Bronchial epithelial cell (primary cell): ENCODE measurements at regions not wholly inside any gene's neighbourhood (a gene's known extent, or its start where the extent isn't known, plus 50 kb on each side); places are given as distances from the start of the nearest gene placed in this dataset.

Experiments
- DNase-seq: peaks from one replicate; pipeline ENCODE4 v3.0.0-alpha.2; 2010; ENCODE audit warnings: low read depth
- FAIRE-seq: peaks from 2 replicates; lab custom pipeline; 2011; peaks lifted over from hg19 to GRCh38; lab: Jason Lieb, UNC
- H3K27me3 ChIP-seq: 2 replicates; pipeline ENCODE4 v1.5.1; 2011; ENCODE audit warnings: low read length; ENCODE audit not compliant: control insufficient read depth, insufficient read depth
- H3K36me3 ChIP-seq: 2 replicates; pipeline ENCODE4 v1.5.1; 2011; ENCODE audit warnings: low read length; ENCODE audit not compliant: control insufficient read depth, insufficient read depth
- H3K4me3 ChIP-seq: 2 replicates; pipeline ENCODE4 v1.5.1; 2011; ENCODE audit warnings: mild to moderate bottlenecking, low read depth, low read length, control low read depth
- TF ChIP-seq, protein P1 (sequence below): IDR thresholded peaks from 2 replicates; pipeline ENCODE4 v1.5.1; 2011; ENCODE audit warnings: mild to moderate bottlenecking, moderate library complexity, low read length, control low read depth, inconsistent platforms; ENCODE audit not compliant: insufficient read depth, severe bottlenecking

DNA sequence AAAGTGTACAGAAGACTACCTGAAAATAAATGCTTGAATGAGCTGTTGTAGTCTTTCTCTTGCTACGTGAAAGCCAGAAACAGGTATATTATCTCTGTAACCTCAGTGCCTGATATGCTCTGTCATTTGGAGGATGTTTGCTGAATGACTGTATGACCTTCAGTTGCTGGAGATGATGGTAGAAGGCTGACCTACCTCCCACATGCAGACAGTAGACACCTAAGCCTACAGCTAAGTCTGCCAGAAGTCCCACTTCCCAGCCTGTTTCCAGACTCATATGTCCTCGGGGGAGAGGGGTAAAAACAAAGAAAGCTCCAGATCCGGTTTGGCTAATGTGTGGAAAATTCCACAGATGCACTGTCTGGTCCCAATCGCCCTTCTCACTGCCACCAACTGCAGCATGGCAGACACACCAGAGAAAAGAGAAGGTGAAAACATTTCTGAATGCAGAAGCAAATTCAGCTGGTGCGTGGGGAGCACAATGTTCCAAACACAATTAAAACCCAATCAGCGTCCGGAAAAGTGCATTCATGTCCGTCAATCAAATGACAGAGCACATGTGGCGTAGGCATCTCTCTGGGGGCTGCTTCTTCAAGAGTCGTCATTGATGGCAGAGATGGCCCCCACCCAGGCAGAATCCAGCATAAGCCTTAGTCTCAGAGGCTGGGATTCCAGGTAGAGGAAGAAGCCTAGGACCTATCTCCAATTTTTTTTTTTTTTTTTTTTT is 76.3 kb upstream of the TBX3 start:
- DNase-seq = no peak
- Histone ChIP-seq H3K27me3 (no peaks in the 10 kb centered on the region), H3K36me3 (no peaks in the 10 kb centered on the region), H3K4me3 (no peak overlapping the region)
- FAIRE-seq = no peak
- TF ChIP-seq, protein P1, sequence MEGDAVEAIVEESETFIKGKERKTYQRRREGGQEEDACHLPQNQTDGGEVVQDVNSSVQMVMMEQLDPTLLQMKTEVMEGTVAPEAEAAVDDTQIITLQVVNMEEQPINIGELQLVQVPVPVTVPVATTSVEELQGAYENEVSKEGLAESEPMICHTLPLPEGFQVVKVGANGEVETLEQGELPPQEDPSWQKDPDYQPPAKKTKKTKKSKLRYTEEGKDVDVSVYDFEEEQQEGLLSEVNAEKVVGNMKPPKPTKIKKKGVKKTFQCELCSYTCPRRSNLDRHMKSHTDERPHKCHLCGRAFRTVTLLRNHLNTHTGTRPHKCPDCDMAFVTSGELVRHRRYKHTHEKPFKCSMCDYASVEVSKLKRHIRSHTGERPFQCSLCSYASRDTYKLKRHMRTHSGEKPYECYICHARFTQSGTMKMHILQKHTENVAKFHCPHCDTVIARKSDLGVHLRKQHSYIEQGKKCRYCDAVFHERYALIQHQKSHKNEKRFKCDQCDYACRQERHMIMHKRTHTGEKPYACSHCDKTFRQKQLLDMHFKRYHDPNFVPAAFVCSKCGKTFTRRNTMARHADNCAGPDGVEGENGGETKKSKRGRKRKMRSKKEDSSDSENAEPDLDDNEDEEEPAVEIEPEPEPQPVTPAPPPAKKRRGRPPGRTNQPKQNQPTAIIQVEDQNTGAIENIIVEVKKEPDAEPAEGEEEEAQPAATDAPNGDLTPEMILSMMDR = no peak

DNA sequence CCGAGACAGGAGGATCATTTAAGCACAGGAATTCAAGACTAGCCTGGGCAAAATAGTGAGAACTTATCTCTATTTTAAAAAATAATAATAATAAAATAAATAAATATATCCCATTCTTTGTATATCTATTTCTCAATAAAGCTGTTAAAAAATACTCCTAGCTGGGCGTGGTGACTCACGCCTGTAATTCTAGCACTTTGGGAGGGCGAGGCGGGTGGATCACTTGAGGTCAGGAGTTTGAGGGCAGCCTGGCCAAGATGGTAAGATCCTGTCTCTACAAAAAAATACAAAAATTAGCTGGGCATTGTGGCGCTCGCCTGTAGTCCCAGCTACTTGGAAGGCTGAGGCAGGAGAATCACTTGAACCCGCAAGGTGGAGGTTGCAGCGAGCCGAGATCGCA is 75.7 kb upstream of the TBX3 start:
- no peak overlapping the region for H3K4me3 ChIP-seq
- no peaks in the 10 kb centered on the region for H3K27me3 ChIP-seq
- DNase-seq (no peak), FAIRE-seq (no peak)
- TF ChIP-seq, protein P1 = no peak
- H3K36me3 ChIP-seq = no peaks in the 10 kb centered on the region

DNA sequence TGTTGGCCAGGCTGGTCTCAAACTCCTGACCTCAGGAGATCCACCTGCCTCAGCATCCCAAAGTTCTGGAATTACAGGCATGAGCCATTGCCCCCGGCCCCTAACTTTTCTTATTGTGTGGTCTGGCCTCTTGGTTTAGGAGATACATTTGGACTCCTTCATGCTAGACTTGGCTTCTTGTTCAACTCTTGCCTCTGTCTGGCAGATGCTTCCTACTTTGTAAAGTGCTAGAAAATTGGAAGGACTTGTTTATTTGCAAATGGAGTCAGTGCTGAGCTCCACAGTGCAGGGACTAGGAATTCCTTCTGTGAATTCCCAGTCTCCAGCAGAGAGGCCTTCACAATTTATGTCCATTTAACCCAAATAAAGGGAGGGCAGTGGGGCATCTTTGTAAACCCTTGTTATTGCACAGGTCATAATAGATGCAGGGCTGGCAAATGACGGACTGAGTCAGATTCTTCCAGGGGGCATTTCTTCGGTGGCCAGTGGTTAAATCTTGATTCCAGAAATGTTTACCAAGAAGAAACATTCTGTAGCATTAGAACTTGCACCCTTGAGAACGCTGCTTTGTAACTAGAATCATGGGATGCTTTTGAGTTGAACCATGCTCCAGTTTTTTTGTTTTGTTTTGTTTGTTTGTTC is 73.8 kb upstream of the TBX3 start:
- TF ChIP-seq, protein P1 = no peak
- H3K4me3 ChIP-seq = no peak overlapping the region
- no peaks in the 10 kb centered on the region for H3K36me3 ChIP-seq
- FAIRE-seq (no peak), DNase-seq (no peak)
- H3K27me3 ChIP-seq = no peaks in the 10 kb centered on the region

DNA sequence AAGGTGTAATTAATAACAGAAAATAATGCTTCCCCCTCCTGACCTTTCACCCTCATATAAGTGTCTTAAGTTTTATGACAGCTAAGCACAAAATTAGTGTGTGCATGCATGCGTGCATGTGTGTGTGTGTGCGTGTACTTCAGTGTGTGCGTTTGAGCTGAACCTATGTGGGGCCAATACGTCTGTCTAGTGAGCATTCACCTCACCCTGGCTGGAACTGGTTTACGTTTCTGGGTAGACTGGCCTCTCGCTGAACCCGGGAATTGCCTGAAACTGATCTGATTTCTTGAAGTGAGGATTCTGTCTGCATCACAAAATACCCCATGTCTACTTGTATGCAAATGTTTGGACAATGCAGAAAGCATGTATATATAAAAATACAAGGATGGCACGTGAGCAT is 68.2 kb upstream of the TBX3 start:
- no peaks in the 10 kb centered on the region for H3K36me3 ChIP-seq
- DNase-seq (no peak), FAIRE-seq (no peak)
- H3K27me3 ChIP-seq = no peaks in the 10 kb centered on the region
- H3K4me3 ChIP-seq = no peak overlapping the region
- TF ChIP-seq, protein P1 = no peak

DNA sequence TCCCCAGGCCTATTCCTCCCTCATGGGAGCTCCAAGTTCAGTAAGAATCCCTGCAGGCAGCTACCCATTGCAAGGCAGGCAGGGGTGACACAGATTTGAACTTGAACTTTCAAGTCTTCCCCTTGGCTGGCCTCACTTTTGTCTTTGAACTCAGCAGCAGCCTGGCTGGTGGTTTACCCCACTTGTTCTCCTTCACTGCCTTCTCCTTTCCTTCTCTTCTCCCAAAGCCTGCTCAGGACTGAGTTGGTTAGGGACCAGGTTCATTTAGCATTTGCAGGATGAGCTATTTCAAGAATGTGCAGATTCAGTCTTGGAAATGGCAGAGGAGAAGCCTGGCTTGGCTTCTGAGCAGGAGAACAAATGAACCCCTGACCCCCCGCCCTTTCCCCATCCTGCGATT is 67.7 kb upstream of the TBX3 start:
- TF ChIP-seq, protein P1 = no peak
- DNase-seq (no peak), FAIRE-seq (no peak)
- no peak overlapping the region for H3K4me3 ChIP-seq
- H3K36me3 ChIP-seq = no peaks in the 10 kb centered on the region
- no peaks in the 10 kb centered on the region for H3K27me3 ChIP-seq
